ENCODE measurements at regions not wholly inside any gene's neighbourhood (a gene's known extent, or its start where the extent isn't known, plus 50 kb on each side); places are given as distances from the start of the nearest gene placed in this dataset.

DNA sequence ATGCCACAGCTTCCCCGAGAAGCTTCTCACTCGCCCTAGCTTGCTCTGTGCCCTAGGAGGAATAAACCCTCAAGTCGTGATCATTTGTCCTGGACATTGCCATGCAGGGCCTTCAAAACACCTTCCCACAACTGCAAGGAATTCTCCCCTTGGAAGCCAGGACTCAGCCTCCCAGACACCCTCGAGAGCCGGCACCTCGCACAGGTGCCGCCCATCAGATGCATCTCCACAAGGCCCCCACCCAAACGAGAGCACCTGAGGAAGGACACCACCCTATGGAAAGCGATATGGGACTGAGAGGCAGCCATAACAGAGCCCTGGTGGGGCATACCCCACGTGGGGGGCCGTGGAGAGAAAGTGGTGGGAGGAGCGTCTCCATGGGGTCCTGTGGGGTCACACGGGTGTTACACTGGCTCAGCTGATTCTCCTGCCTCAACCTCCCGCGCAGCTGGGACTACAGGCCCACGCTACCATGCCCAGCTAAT lies 77.6 kb upstream of the FOXK1 start:
- TF ChIP-seq, protein P1, sequence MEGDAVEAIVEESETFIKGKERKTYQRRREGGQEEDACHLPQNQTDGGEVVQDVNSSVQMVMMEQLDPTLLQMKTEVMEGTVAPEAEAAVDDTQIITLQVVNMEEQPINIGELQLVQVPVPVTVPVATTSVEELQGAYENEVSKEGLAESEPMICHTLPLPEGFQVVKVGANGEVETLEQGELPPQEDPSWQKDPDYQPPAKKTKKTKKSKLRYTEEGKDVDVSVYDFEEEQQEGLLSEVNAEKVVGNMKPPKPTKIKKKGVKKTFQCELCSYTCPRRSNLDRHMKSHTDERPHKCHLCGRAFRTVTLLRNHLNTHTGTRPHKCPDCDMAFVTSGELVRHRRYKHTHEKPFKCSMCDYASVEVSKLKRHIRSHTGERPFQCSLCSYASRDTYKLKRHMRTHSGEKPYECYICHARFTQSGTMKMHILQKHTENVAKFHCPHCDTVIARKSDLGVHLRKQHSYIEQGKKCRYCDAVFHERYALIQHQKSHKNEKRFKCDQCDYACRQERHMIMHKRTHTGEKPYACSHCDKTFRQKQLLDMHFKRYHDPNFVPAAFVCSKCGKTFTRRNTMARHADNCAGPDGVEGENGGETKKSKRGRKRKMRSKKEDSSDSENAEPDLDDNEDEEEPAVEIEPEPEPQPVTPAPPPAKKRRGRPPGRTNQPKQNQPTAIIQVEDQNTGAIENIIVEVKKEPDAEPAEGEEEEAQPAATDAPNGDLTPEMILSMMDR (IDR thresholded peaks at IDR 0.05) = no peak
- TF ChIP-seq POLR2A (IDR thresholded peaks at IDR 0.05) = no peak

Data from ovary (tissue), 3 donors.